Chondrocyte (in vitro differentiated cells): ENCODE measurements at regions not wholly inside any gene's neighbourhood (a gene's known extent, or its start where the extent isn't known, plus 50 kb on each side); places are given as distances from the start of the nearest gene placed in this dataset.

ENCODE experiments used
- DNase-seq: peaks from one replicate; pipeline ENCODE4 v3.0.0; 2021; ENCODE audit warnings: mixed read lengths, low spot score
- H3K27ac Mint-ChIP-seq: one replicate; pipeline ENCODE4 v1.8.0; 2021; ENCODE audit warnings: mild to moderate bottlenecking, moderate library complexity, mixed read lengths; ENCODE audit not compliant: unreplicated experiment
- H3K27me3 Mint-ChIP-seq: 2 replicates; pipeline ENCODE4 v1.8.0; 2021; ENCODE audit warnings: low read depth, mixed read lengths
- H3K36me3 Mint-ChIP-seq: 2 replicates; pipeline ENCODE4 v1.8.0; 2021; ENCODE audit warnings: low read depth, mixed read lengths
- H3K4me1 Mint-ChIP-seq: 2 replicates; pipeline ENCODE4 v1.8.0; 2021; ENCODE audit warnings: low read depth, mild to moderate bottlenecking, mixed read lengths
- H3K4me3 Mint-ChIP-seq: one replicate; pipeline ENCODE4 v1.8.0; 2021; ENCODE audit warnings: mild to moderate bottlenecking, moderate library complexity, mixed read lengths; ENCODE audit not compliant: unreplicated experiment
- H3K9me3 Mint-ChIP-seq: 2 replicates; pipeline ENCODE4 v1.8.0; 2021; ENCODE audit warnings: low read depth, mixed read lengths
- TF ChIP-seq, protein P1 (sequence below): fragments of 200-600 bp; sonication (generic); IDR thresholded peaks from 2 replicates; pipeline ENCODE4 v1.5.0; 2021; ENCODE audit warnings: antibody characterized with exemption, mild to moderate bottlenecking, moderate library complexity

DNA sequence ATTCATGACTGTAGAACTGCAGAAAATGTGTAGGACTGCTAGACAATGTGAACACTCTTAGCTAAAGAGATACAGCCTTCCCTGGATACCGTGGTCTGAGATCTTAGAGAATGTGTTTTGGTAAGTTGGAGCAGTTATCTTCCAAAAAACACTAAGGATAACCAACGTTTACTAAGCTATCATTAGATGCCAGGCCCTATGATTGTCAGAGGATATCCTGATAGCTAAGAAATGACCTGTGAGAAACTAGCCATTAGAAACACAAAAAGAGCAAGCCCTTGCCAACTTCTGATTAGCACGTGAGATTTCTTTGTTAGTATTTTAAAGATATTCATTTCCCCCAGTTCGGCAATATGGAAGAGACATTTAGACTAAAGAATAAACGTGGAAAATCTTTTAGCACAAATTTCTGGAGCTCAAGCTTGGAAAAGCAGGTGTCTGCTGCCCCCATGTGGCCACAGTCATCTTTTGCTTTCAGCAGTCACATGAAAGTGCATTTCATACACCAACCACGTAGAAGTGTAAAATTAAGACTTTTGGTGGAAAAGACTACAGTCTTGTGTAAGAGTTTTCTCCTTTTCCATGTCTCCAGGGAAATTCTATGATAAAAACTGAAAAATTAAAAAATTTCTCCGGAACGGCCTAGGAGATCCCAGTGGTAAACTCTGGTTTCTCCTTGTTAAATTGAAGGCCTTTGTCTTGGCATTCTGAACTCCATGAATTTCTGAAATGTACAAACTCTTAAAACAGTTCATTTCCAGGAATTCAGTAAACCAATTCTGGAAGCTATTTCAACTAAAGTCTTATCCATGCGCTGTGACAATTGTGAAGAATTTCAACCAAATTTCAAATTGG is 136.4 kb downstream of the ZNF674 start:
- Mint-ChIP-seq H3K4me3 (no peak overlapping the region), H3K27me3 (no peaks in the 10 kb centered on the region), H3K27ac (no peak overlapping the region), H3K4me1 (no peaks in the 10 kb centered on the region), H3K36me3 (no peaks in the 10 kb centered on the region), H3K9me3 (no peaks in the 10 kb centered on the region)
- TF ChIP-seq, protein P1, sequence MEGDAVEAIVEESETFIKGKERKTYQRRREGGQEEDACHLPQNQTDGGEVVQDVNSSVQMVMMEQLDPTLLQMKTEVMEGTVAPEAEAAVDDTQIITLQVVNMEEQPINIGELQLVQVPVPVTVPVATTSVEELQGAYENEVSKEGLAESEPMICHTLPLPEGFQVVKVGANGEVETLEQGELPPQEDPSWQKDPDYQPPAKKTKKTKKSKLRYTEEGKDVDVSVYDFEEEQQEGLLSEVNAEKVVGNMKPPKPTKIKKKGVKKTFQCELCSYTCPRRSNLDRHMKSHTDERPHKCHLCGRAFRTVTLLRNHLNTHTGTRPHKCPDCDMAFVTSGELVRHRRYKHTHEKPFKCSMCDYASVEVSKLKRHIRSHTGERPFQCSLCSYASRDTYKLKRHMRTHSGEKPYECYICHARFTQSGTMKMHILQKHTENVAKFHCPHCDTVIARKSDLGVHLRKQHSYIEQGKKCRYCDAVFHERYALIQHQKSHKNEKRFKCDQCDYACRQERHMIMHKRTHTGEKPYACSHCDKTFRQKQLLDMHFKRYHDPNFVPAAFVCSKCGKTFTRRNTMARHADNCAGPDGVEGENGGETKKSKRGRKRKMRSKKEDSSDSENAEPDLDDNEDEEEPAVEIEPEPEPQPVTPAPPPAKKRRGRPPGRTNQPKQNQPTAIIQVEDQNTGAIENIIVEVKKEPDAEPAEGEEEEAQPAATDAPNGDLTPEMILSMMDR, result peak; percentile 97
- no peak for DNase-seq

DNA sequence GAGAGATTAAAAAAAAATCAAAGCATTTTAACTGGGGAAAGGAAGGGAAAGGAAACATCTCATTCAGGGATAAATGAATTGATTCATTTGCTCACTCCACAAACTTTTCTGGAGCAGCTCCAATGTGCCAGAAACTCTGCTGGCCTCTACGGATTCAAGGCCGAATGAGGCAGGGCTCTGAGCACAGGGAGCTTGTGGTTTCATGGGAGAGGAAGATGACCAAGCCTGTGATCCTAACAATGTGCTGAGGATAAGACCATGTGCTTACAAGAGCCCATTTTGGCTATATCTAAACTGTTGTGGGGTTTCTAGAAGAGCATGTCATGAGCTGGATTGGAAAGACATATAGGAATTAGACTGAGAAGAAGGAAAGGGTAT is 137.5 kb downstream of the ZNF674 start:
- Mint-ChIP-seq H3K4me1 (no peaks in the 10 kb centered on the region), H3K27me3 (no peaks in the 10 kb centered on the region), H3K9me3 (no peaks in the 10 kb centered on the region), H3K27ac (no peak overlapping the region), H3K36me3 (no peaks in the 10 kb centered on the region), H3K4me3 (no peak overlapping the region)
- DNase-seq, result no peak
- TF ChIP-seq, protein P1, result no peak

DNA sequence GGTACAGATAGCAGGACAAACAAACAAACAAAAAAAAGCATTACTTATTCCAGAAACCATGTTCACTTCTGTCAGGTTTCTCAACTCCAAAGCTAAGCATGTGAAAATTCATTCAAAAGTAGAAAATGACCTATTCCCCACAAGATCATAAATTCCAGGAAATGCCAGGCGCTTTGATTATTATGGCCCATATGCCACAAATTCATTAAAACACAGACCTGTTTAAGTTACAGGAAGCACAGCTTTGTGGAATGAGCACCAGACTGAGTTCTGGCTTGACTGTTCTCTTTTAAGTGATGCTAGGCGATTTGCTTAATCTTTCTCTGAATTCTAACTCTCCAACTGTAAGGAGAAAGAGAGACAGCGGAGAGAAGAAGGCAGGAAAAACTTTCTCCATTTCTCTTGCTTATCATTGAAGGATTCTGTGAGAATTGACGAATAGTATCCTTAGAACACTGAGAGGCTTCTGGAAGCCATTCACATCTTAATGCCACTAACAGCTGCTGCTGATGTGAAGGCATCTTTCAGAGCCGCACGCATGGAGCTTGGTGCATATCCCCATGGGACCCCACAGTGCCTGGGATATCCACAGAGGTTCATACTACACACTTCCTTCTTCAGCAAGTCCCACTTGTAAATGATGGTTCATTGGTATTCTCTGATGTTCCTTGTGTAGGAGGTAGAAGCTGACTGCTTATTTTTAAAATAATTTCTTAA is 138.0 kb downstream of the ZNF674 start:
- TF ChIP-seq, protein P1, result no peak
- Mint-ChIP-seq H3K27ac (no peak overlapping the region), H3K36me3 (no peaks in the 10 kb centered on the region), H3K4me1 (no peaks in the 10 kb centered on the region), H3K27me3 (no peaks in the 10 kb centered on the region), H3K9me3 (no peaks in the 10 kb centered on the region), H3K4me3 (no peak overlapping the region)
- DNase-seq, result no peak

DNA sequence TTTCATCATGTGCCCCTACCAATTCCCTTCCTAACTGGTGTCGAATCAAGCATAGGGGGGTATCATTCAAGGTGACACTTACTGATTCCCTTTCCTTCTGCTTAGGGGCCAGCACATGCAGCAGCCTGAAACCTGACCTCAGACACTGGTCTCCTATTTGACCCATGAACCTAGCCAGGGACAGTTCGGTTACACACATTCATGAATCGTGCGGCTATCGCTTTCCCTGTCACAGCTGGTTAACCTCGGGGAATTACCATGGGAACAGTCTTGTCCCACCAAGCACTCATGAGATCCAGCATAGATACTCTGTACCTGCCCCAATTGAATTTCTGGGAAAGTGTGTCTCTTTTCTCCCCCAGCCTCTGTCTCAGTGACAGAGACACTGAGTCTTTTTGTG is 140.4 kb downstream of the ZNF674 start:
- DNase-seq, result no peak
- peaks cover 3% of the 10 kb centered on the region for H3K9me3 Mint-ChIP-seq
- H3K4me1 Mint-ChIP-seq, result no peaks in the 10 kb centered on the region
- no peak overlapping the region for H3K27ac Mint-ChIP-seq
- H3K27me3 Mint-ChIP-seq, result no peaks in the 10 kb centered on the region
- TF ChIP-seq, protein P1, result no peak
- H3K36me3 Mint-ChIP-seq, result no peaks in the 10 kb centered on the region
- no peak overlapping the region for H3K4me3 Mint-ChIP-seq

DNA sequence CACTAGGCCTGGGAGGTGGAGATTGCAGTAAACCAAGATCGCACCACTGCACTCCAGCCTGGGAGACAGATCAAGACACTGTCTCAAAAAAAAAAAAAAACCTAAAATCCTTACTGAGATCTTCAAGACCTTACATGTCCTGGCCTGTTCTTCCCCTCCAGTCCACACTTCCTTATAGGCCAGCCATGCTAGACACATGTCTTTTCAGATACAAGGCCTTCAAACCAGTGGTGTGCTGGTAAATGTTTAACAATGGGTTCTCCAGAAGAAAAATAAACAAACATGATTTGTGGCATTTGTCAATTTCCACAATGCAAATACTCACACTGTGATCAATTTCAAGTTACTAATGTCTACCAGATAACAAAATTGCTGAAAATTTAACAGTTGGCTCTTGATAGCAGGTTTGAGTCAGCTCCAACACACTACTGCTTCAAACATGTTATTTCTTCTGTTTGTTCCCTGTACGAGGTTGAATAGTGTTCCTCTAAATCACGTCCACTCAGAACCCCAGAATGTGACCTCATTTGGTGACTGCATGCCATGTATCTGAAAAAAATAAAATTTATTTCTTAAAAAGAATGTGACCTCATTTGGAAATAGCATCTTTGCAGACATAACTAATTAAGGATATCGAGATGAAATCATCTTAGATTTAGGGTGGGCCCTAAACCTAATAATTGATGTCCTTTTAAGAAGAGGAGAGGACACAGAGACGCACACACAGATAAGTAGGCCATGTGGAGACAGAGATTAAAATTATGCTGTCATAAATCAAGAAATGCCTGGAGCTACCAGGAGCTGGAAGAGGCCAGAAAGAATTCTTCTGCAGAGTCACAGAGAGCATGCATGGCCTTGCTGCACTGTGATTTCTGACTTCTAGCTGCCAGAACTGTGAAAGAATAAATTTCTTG is 144.4 kb downstream of the ZNF674 start:
- TF ChIP-seq, protein P1, result no peak
- Mint-ChIP-seq H3K27me3 (no peaks in the 10 kb centered on the region), H3K4me3 (no peak overlapping the region), H3K4me1 (no peaks in the 10 kb centered on the region), H3K9me3 (peaks cover 3% of the 10 kb centered on the region), H3K27ac (no peak overlapping the region), H3K36me3 (no peaks in the 10 kb centered on the region)
- DNase-seq, result no peak
